Liver (tissue), 8 donors: ENCODE measurements at regions not wholly inside any gene's neighbourhood (a gene's known extent, or its start where the extent isn't known, plus 50 kb on each side); places are given as distances from the start of the nearest gene placed in this dataset.

Source experiments
- DNase-seq: peaks from one replicate; pipeline ENCODE4 v3.0.0-alpha.2; 2017; ENCODE audit warnings: low spot score
- H3K27ac ChIP-seq, 2 donors: one replicate each; pipeline ENCODE4 v1.7.0; 2013; ENCODE audit warnings: inconsistent platforms in 2 of 2, low read length in 2 of 2, control low read depth in 1 of 2, low read depth in 1 of 2, mild to moderate bottlenecking in 1 of 2
- H3K27me3 ChIP-seq, 4 donors: one replicate each; pipeline versions ENCODE4 v1.6.1 to v1.7.0; 2013; ENCODE audit warnings: low read length in 3 of 4, inconsistent platforms in 1 of 4, mild to moderate bottlenecking in 1 of 4, moderate library complexity in 1 of 4; ENCODE audit not compliant: control insufficient read depth in 4 of 4, insufficient read depth in 4 of 4
- H3K36me3 ChIP-seq, 4 donors: one replicate each; pipeline versions ENCODE4 v1.6.1 to v1.7.0; 2013; ENCODE audit warnings: low read length in 3 of 4, mild to moderate bottlenecking in 3 of 4, low read depth in 1 of 4, moderate library complexity in 1 of 4; ENCODE audit not compliant: control insufficient read depth in 4 of 4, insufficient read depth in 3 of 4
- H3K4me1 ChIP-seq, 4 donors: one replicate each; pipeline versions ENCODE4 v1.6.1 to v1.7.0; 2013; ENCODE audit warnings: low read length in 3 of 4, mild to moderate bottlenecking in 3 of 4, moderate library complexity in 1 of 4; ENCODE audit not compliant: control insufficient read depth in 4 of 4, insufficient read depth in 4 of 4
- H3K4me3 ChIP-seq, 3 donors: one replicate each; pipeline versions ENCODE4 v1.6.1 to v1.7.0; 2013; ENCODE audit warnings: low read length in 3 of 3, control low read depth in 1 of 3, low read depth in 1 of 3, mild to moderate bottlenecking in 1 of 3
- H3K9ac ChIP-seq, 2 donors: one replicate each; pipeline ENCODE4 v1.7.0; 2013; ENCODE audit warnings: low read length in 2 of 2, mild to moderate bottlenecking in 2 of 2, moderate library complexity in 2 of 2, control low read depth in 1 of 2, low read depth in 1 of 2
- H3K9me3 ChIP-seq, 4 donors: one replicate each; pipeline versions ENCODE4 v1.6.1 to v1.7.0; 2013; ENCODE audit warnings: low read length in 3 of 4; ENCODE audit not compliant: control insufficient read depth in 4 of 4
- EGR1 ChIP-seq, 2 donors: IDR thresholded peaks; 2 replicates each; pipeline ENCODE4 v1.6.1; 2016 to 2018; ENCODE audit warnings: antibody characterized with exemption in 2 of 2, low read depth in 2 of 2
- FOXA1 ChIP-seq: IDR thresholded peaks from 2 replicates; pipeline ENCODE4 v1.6.1; 2016; ENCODE audit warnings: antibody characterized with exemption
- FOXA2 ChIP-seq: IDR thresholded peaks from 2 replicates; pipeline ENCODE4 v1.6.1; 2016; ENCODE audit warnings: antibody characterized with exemption
- GABPA ChIP-seq, 2 donors: IDR thresholded peaks in 1 of 2; conservative IDR thresholded peaks in 1 of 2; 2 replicates each; pipeline ENCODE4 v1.6.1; 2016; ENCODE audit warnings: antibody characterized with exemption in 2 of 2, mild to moderate bottlenecking in 1 of 2, moderate library complexity in 1 of 2
- HNF4A ChIP-seq, 2 donors: conservative IDR thresholded peaks; 2 replicates each; pipeline ENCODE4 v1.6.1; 2016; ENCODE audit warnings: antibody characterized with exemption in 2 of 2, mild to moderate bottlenecking in 2 of 2
- HNF4G ChIP-seq: IDR thresholded peaks from 2 replicates; pipeline ENCODE4 v1.6.1; 2016; ENCODE audit warnings: antibody characterized with exemption
- JUND ChIP-seq, 2 donors: IDR thresholded peaks; 2 replicates each; pipeline ENCODE4 v1.6.1; 2016; ENCODE audit warnings: antibody characterized with exemption in 2 of 2
- NR2F2 ChIP-seq: IDR thresholded peaks from 2 replicates; pipeline ENCODE4 v1.6.1; 2016; ENCODE audit warnings: antibody characterized with exemption
- RAD21 ChIP-seq, 2 donors: IDR thresholded peaks; 2 replicates each; pipeline ENCODE4 v1.6.1; 2016; ENCODE audit warnings: antibody characterized with exemption in 2 of 2, mild to moderate bottlenecking in 2 of 2
- RXRA ChIP-seq, 2 donors: IDR thresholded peaks; 2 replicates each; pipeline ENCODE4 v1.6.1; 2017 to 2018; ENCODE audit warnings: antibody characterized with exemption in 2 of 2, mild to moderate bottlenecking in 1 of 2
- SP1 ChIP-seq: IDR thresholded peaks from 2 replicates; pipeline ENCODE4 v1.6.1; 2018; ENCODE audit warnings: antibody characterized with exemption, mild to moderate bottlenecking
- TAF1 ChIP-seq: conservative IDR thresholded peaks from 2 replicates; pipeline ENCODE4 v1.6.1; 2016; ENCODE audit warnings: antibody characterized with exemption, mild to moderate bottlenecking
- YY1 ChIP-seq: IDR thresholded peaks from 2 replicates; pipeline ENCODE4 v1.6.1; 2016; ENCODE audit warnings: antibody characterized with exemption, mild to moderate bottlenecking
- WGBS: extraction: QIAGEN DNeasy Blood & Tissue Kit; methylation state at CpG from one replicate; pipeline ENCODE4 v1.1.7; 2013; 5-methylcytosine and 5-hydroxymethylcytosine counted together
- TF ChIP-seq, protein P1 (sequence below): IDR thresholded peaks from 2 replicates; pipeline ENCODE4 v1.6.1; 2016; ENCODE audit warnings: antibody characterized with exemption
- TF ChIP-seq, protein P2 (sequence below): IDR thresholded peaks from 2 replicates; pipeline ENCODE4 v1.6.1; 2016; ENCODE audit warnings: antibody characterized with exemption, mild to moderate bottlenecking
- TF ChIP-seq, protein P3 (sequence below): IDR thresholded peaks from 2 replicates; pipeline ENCODE4 v1.6.1; 2016; ENCODE audit warnings: antibody characterized with exemption
- TF ChIP-seq, protein P4 (sequence below): IDR thresholded peaks from 2 replicates; pipeline ENCODE4 v1.6.1; 2016; ENCODE audit warnings: antibody characterized with exemption
- TF ChIP-seq, protein P5 (sequence below): fragments of 150-350 bp; IDR thresholded peaks from 2 replicates; pipeline ENCODE4 v1.5.1; 2017; ENCODE audit warnings: improper control_type of control experiment, low read depth, low read length; ENCODE audit not compliant: missing input control
- donor health status: healthy.
- donor health status: healthy.
- donor health status: healthy.
- donor health status: healthy.
- donor health status: healthy.

DNA sequence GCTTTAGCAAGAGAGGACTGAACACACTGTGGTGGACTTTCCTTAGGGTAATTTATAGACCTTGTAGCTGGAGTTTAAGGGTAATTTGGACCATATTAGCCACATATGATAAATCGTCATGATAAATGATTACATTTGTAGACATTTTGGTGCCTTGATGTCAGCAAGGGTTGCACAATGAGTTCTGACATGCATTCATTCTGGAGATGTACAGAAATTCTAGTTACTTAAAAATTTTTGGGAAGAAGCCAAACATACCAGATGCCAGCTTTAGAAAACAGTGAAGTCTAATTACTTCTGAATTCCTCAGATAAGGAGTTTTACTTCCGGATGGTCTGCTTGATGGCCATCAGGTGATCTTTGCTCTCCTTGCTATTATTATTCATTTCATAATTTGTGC, 653.1 kb downstream of the TBC1D32 start:
- no peak overlapping the region for H3K4me3 ChIP-seq
- TF ChIP-seq JUND (IDR thresholded peaks at IDR 0.05) (no peak), NR2F2 (no peak), FOXA2 (no peak), RXRA (IDR thresholded peaks at IDR 0.05) (no peak), RAD21 (IDR thresholded peaks at IDR 0.05) (no peak), FOXA1 (no peak), EGR1 (IDR thresholded peaks at IDR 0.05; ENCODE audit: low read depth in 2 of 2) (no peak), HNF4G (no peak), HNF4A (conservative IDR thresholded peaks at IDR 0.05) (no peak), YY1 (no peak), GABPA (IDR thresholded peaks at IDR 0.05 in 1 of 2, conservative IDR thresholded peaks at IDR 0.05 in 1 of 2) (no peak)
- TF ChIP-seq, protein P1, sequence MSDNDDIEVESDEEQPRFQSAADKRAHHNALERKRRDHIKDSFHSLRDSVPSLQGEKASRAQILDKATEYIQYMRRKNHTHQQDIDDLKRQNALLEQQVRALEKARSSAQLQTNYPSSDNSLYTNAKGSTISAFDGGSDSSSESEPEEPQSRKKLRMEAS = no peak
- TF ChIP-seq, protein P2, sequence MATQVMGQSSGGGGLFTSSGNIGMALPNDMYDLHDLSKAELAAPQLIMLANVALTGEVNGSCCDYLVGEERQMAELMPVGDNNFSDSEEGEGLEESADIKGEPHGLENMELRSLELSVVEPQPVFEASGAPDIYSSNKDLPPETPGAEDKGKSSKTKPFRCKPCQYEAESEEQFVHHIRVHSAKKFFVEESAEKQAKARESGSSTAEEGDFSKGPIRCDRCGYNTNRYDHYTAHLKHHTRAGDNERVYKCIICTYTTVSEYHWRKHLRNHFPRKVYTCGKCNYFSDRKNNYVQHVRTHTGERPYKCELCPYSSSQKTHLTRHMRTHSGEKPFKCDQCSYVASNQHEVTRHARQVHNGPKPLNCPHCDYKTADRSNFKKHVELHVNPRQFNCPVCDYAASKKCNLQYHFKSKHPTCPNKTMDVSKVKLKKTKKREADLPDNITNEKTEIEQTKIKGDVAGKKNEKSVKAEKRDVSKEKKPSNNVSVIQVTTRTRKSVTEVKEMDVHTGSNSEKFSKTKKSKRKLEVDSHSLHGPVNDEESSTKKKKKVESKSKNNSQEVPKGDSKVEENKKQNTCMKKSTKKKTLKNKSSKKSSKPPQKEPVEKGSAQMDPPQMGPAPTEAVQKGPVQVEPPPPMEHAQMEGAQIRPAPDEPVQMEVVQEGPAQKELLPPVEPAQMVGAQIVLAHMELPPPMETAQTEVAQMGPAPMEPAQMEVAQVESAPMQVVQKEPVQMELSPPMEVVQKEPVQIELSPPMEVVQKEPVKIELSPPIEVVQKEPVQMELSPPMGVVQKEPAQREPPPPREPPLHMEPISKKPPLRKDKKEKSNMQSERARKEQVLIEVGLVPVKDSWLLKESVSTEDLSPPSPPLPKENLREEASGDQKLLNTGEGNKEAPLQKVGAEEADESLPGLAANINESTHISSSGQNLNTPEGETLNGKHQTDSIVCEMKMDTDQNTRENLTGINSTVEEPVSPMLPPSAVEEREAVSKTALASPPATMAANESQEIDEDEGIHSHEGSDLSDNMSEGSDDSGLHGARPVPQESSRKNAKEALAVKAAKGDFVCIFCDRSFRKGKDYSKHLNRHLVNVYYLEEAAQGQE = no peak
- TF ChIP-seq, protein P3, sequence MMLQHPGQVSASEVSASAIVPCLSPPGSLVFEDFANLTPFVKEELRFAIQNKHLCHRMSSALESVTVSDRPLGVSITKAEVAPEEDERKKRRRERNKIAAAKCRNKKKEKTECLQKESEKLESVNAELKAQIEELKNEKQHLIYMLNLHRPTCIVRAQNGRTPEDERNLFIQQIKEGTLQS = no peak
- WGBS = 48% methylated on average over 2 of the region's 2 CpGs
- H3K27ac ChIP-seq = no peak overlapping the region
- H3K27me3 ChIP-seq = no peaks in the 10 kb centered on the region
- no peaks in the 10 kb centered on the region for H3K36me3 ChIP-seq
- DNase-seq = no peak
- no peak overlapping the region for H3K9ac ChIP-seq
- no peaks in the 10 kb centered on the region for H3K4me1 ChIP-seq
- no peaks in the 10 kb centered on the region for H3K9me3 ChIP-seq

DNA sequence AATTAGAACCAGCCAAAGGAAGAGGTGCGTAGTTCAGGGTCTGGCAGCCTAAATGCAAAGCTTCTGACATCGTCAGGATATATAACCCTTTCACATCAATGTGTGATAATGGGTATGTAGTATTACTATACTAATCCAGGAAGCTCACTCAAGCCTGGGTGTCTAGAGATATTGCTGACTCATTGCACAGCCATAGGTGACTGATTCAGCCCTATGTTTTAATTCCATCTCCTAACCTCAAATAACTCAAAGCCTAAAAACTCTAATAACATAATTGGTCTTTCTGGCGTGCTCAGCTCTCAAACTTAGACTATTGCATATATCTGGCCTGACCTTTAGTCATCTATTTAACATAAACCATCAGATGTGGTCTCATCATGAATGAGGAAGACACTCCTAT, 658.4 kb downstream of the TBC1D32 start:
- WGBS = 78% methylated on average over 3 of the region's 3 CpGs
- no peak overlapping the region for H3K27ac ChIP-seq
- H3K27me3 ChIP-seq = no peaks in the 10 kb centered on the region
- TF ChIP-seq YY1 (no peak), SP1 (no peak), FOXA1 (no peak), HNF4A (conservative IDR thresholded peaks at IDR 0.05) (no peak), RAD21 (IDR thresholded peaks at IDR 0.05) (no peak), NR2F2 (no peak), EGR1 (IDR thresholded peaks at IDR 0.05; ENCODE audit: low read depth in 2 of 2) (no peak), TAF1 (no peak), HNF4G (no peak), GABPA (IDR thresholded peaks at IDR 0.05 in 1 of 2, conservative IDR thresholded peaks at IDR 0.05 in 1 of 2) (no peak), JUND (IDR thresholded peaks at IDR 0.05) (no peak), RXRA (IDR thresholded peaks at IDR 0.05) (no peak), FOXA2 (no peak)
- TF ChIP-seq, protein P4, sequence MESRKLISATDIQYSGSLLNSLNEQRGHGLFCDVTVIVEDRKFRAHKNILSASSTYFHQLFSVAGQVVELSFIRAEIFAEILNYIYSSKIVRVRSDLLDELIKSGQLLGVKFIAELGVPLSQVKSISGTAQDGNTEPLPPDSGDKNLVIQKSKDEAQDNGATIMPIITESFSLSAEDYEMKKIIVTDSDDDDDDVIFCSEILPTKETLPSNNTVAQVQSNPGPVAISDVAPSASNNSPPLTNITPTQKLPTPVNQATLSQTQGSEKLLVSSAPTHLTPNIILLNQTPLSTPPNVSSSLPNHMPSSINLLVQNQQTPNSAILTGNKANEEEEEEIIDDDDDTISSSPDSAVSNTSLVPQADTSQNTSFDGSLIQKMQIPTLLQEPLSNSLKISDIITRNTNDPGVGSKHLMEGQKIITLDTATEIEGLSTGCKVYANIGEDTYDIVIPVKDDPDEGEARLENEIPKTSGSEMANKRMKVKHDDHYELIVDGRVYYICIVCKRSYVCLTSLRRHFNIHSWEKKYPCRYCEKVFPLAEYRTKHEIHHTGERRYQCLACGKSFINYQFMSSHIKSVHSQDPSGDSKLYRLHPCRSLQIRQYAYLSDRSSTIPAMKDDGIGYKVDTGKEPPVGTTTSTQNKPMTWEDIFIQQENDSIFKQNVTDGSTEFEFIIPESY = no peak
- TF ChIP-seq, protein P2 = no peak
- TF ChIP-seq, protein P5, sequence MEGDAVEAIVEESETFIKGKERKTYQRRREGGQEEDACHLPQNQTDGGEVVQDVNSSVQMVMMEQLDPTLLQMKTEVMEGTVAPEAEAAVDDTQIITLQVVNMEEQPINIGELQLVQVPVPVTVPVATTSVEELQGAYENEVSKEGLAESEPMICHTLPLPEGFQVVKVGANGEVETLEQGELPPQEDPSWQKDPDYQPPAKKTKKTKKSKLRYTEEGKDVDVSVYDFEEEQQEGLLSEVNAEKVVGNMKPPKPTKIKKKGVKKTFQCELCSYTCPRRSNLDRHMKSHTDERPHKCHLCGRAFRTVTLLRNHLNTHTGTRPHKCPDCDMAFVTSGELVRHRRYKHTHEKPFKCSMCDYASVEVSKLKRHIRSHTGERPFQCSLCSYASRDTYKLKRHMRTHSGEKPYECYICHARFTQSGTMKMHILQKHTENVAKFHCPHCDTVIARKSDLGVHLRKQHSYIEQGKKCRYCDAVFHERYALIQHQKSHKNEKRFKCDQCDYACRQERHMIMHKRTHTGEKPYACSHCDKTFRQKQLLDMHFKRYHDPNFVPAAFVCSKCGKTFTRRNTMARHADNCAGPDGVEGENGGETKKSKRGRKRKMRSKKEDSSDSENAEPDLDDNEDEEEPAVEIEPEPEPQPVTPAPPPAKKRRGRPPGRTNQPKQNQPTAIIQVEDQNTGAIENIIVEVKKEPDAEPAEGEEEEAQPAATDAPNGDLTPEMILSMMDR = no peak
- TF ChIP-seq, protein P1 = no peak
- TF ChIP-seq, protein P3 = no peak
- no peaks in the 10 kb centered on the region for H3K4me1 ChIP-seq
- H3K9me3 ChIP-seq = no peaks in the 10 kb centered on the region
- H3K9ac ChIP-seq = no peak overlapping the region
- H3K4me3 ChIP-seq = no peak overlapping the region
- DNase-seq = no peak
- no peaks in the 10 kb centered on the region for H3K36me3 ChIP-seq
